Caco-2 (cell line): ENCODE measurements at regions not wholly inside any gene's neighbourhood (a gene's known extent, or its start where the extent isn't known, plus 50 kb on each side); places are given as distances from the start of the nearest gene placed in this dataset.

Experiments
- BruUV-seq: library from RNA; stranded (reverse); fragments of 400-500 nt; replicated peaks from 2 replicates; lab custom pipeline; 2021; lab: Mats Ljungman, UMichigan
- CTCF ChIA-PET: fragments of 300-600 bp; sonication (Branson Sonifier 250); formaldehyde crosslinking; loops from one replicate; lab custom pipeline; 2022; ENCODE audit warnings: antibody characterized with exemption; lab: Charles Lee
- POLR2A ChIA-PET: fragments of 300-600 bp; sonication (Branson Sonifier 250); formaldehyde crosslinking; loops from one replicate; lab custom pipeline; 2022; ENCODE audit warnings: antibody characterized with exemption; lab: Charles Lee
- DNase-seq, 2 experiments: peaks; one replicate each; pipeline versions ENCODE4 v3.0.0 to v3.0.0-alpha.2; 2020 to 2022
- H3K27me3 ChIP-seq: replicated peaks from 2 replicates; pipeline ENCODE4 v1.6.0; 2011; ENCODE audit warnings: low read length; ENCODE audit not compliant: control insufficient read depth, insufficient read depth
- H3K36me3 ChIP-seq: 2 replicates; pipeline ENCODE4 v1.5.1; 2011; ENCODE audit warnings: low read length; ENCODE audit not compliant: control insufficient read depth, insufficient read depth
- H3K4me1 ChIP-seq: fragments of 250-450 bp; sonication (Bioruptor Pico); 2 replicates; pipeline ENCODE4 v1.5.1; 2020; ENCODE audit warnings: mild to moderate bottlenecking
- H3K4me3 ChIP-seq: 2 replicates; pipeline ENCODE4 v1.5.1; 2011; ENCODE audit warnings: low read depth, mild to moderate bottlenecking, control low read depth, low read length
- H3K9me3 ChIP-seq: fragments of 250-450 bp; sonication (Bioruptor Pico); 2 replicates; pipeline ENCODE4 v1.5.1; 2020; ENCODE audit warnings: mild to moderate bottlenecking, moderate library complexity
- H3K27ac Mint-ChIP-seq: one replicate; pipeline ENCODE4 v1.8.0; 2022; ENCODE audit warnings: mixed read lengths; ENCODE audit not compliant: unreplicated experiment
- H3K27me3 Mint-ChIP-seq: one replicate; pipeline ENCODE4 v1.8.0; 2022; ENCODE audit warnings: mixed read lengths; ENCODE audit not compliant: insufficient read depth, unreplicated experiment
- H3K36me3 Mint-ChIP-seq: one replicate; pipeline ENCODE4 v1.8.0; 2022; ENCODE audit warnings: mild to moderate bottlenecking, mixed read lengths; ENCODE audit not compliant: insufficient read depth, unreplicated experiment
- H3K4me1 Mint-ChIP-seq: one replicate; pipeline ENCODE4 v1.8.0; 2022; ENCODE audit warnings: low read depth, mixed read lengths; ENCODE audit not compliant: unreplicated experiment
- H3K4me3 Mint-ChIP-seq: one replicate; pipeline ENCODE4 v1.8.0; 2022; ENCODE audit warnings: mild to moderate bottlenecking, moderate library complexity, mixed read lengths; ENCODE audit not compliant: unreplicated experiment
- H3K9me3 Mint-ChIP-seq: one replicate; pipeline ENCODE4 v1.8.0; 2022; ENCODE audit warnings: mixed read lengths; ENCODE audit not compliant: unreplicated experiment
- intact Hi-C: fragments of 100-400 bp; cut with micrococcal nuclease; formaldehyde crosslinking; loops from one replicate; pipeline ENCODE4 v1.10.0; 2022; ENCODE audit not compliant: unreplicated experiment
- TF ChIP-seq, protein P1 (sequence below), 2 experiments: fragments of 200-600 bp in 1 of 2; IDR thresholded peaks; 1 replicate in 1 of 2; 2 replicates in 1 of 2; pipeline versions ENCODE4 v1.5.1 to v1.8.0; 2011 to 2022; ENCODE audit warnings: antibody characterized with exemption in 1 of 2, control low read depth in 1 of 2, inconsistent platforms in 1 of 2, low read depth in 1 of 2, low read length in 1 of 2, mild to moderate bottlenecking in 1 of 2, moderate library complexity in 1 of 2; ENCODE audit not compliant: insufficient read depth in 1 of 2, severe bottlenecking in 1 of 2, unreplicated experiment in 1 of 2

DNA sequence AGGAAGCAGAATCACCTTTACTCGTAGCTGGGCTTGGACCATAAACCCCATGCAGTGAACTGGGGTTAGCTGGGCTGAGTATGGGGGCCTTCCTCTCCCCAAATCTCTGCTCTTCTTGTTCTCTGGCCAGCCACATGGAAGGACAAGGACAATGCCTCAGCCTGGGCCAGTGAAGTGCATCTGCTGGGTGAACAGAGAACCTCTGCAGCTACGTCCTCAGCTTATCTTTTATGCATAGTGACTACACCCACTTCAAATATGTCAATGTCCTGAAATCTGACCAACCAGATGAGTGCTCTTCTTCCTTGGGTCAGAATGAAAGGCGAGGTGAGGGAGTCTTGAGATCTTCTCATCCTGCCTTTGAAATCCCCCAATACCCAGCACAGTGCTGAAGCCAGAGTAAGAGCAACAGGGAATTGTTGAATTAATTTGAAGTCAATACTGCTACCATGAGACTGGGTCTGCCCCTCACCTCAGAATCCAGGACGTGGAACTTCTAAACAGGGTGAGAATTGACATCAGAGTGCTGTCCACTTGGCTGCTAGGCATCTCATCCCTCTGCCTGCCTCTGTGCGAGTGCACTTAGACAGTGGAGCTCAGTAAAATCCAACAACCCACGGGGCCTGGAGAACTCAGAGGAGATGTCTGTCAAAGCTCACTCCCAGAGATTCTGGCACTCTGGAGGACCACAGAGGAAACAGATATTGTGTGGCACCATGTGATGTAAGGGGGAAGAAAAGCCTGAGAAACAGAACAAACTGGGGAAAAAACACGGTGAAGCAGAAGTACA is 99.0 kb downstream of the IER5 start:
- Mint-ChIP-seq H3K27ac (no peak overlapping the region), H3K4me1 (peaks cover 6% of the 10 kb centered on the region), H3K9me3 (no peaks in the 10 kb centered on the region), H3K4me3 (no peak overlapping the region), H3K36me3 (no peaks in the 10 kb centered on the region), H3K27me3 (peaks cover 25% of the 10 kb centered on the region)
- Histone ChIP-seq H3K27me3 (no peaks in the 10 kb centered on the region; the same call in 1 of the 2 replicates), H3K36me3 (no peaks in the 10 kb centered on the region), H3K4me1 (no peaks in the 10 kb centered on the region), H3K4me3 (no peak overlapping the region), H3K9me3 (no peaks in the 10 kb centered on the region)
- CTCF ChIA-PET = interaction anchor here (1.1 kb wide), 1 partner anchor 237 kb away, joined by 7 read pairs; no protein-coding TSS in a partner anchor
- BruUV-seq = no TSS peak
- no peak for DNase-seq
- intact Hi-C loops = no loop called here
- TF ChIP-seq, protein P1, sequence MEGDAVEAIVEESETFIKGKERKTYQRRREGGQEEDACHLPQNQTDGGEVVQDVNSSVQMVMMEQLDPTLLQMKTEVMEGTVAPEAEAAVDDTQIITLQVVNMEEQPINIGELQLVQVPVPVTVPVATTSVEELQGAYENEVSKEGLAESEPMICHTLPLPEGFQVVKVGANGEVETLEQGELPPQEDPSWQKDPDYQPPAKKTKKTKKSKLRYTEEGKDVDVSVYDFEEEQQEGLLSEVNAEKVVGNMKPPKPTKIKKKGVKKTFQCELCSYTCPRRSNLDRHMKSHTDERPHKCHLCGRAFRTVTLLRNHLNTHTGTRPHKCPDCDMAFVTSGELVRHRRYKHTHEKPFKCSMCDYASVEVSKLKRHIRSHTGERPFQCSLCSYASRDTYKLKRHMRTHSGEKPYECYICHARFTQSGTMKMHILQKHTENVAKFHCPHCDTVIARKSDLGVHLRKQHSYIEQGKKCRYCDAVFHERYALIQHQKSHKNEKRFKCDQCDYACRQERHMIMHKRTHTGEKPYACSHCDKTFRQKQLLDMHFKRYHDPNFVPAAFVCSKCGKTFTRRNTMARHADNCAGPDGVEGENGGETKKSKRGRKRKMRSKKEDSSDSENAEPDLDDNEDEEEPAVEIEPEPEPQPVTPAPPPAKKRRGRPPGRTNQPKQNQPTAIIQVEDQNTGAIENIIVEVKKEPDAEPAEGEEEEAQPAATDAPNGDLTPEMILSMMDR (IDR thresholded peaks at IDR 0.05; ENCODE audit: insufficient read depth in 1 of 2, low read depth in 1 of 2, low read length in 1 of 2, severe bottlenecking in 1 of 2, unreplicated experiment in 1 of 2) = no peak
- POLR2A ChIA-PET = no interaction called here

DNA sequence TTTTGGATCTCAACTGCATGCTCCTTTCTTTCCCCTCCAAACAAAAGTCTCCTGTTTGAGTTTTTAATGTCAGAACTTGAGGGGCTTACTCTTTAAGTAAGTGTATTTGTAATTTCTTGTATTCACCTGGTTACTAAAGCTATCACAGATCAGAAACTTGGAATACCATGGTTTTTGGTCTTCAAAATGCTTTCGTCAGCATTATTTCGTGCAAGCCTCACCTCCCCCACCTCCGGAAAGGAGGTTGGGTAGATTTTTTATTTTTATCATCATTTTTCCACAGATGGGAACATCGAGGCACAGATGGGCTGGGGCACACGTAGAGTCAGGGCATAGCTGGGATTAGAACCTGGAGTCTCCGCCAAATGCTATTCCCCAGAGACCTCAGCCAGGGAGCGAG is 100.7 kb downstream of the IER5 start:
- Mint-ChIP-seq H3K27ac (no peak overlapping the region), H3K4me3 (no peak overlapping the region), H3K4me1 (peaks cover 6% of the 10 kb centered on the region), H3K27me3 (peaks cover 31% of the 10 kb centered on the region), H3K9me3 (peaks cover 6% of the 10 kb centered on the region), H3K36me3 (no peaks in the 10 kb centered on the region)
- intact Hi-C loops = no loop called here
- Histone ChIP-seq H3K4me3 (no peak overlapping the region), H3K36me3 (no peaks in the 10 kb centered on the region), H3K27me3 (no peaks in the 10 kb centered on the region; the same call in 1 of the 2 replicates), H3K9me3 (no peaks in the 10 kb centered on the region), H3K4me1 (no peaks in the 10 kb centered on the region)
- ChIA-PET CTCF (interaction anchor here (1.0 to 2.7 kb wide), 2 partner anchors 236 to 242 kb away, joined by 7 to 43 read pairs; no protein-coding TSS in a partner anchor), POLR2A (no interaction called here)
- BruUV-seq = no TSS peak
- TF ChIP-seq, protein P1 (IDR thresholded peaks at IDR 0.05; ENCODE audit: insufficient read depth in 1 of 2, low read depth in 1 of 2, low read length in 1 of 2, severe bottlenecking in 1 of 2, unreplicated experiment in 1 of 2) = no peak
- DNase-seq = no peak

DNA sequence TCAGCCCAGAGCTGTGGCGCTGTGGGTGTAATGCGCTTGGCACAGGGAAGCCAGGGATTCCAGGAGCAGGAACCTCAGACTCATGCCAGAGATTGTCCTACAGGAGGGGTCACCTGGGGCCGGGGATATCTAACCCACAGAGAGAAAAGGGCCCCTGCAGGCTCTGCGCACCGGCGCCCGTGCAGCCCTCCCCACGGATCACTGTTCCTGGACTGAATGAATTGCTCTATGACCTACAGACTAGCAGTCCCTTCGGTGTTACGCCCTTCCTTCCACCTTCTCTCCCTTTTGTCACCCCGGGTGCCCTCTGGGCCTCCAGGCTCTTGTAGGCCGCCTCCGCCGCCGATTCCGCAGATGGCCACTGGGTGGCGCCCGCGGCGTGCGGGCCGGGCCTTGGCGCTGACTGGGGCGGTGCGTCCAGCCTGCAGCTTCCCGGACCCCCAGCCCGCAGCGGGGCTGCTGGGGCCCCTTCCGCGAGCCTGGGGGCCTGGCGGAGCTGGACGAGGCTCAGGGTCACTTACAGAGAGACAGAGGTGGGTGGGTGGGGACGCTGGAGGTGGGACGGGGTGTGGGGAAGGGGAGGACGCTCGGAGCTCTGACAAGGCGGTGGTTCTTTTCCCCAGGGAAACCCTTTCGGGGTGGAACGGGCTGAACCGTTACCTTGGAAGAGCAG is 101.3 kb downstream of the IER5 start:
- POLR2A ChIA-PET = interaction anchor here (0.7 kb wide), 1 partner anchor 235 kb away, joined by 11 read pairs; no protein-coding TSS in a partner anchor
- H3K4me1 Mint-ChIP-seq = peaks cover 6% of the 10 kb centered on the region
- no peak overlapping the region for H3K27ac Mint-ChIP-seq

More for the DNA sequence above, 101.3 kb downstream of the IER5 start:
- TF ChIP-seq, protein P1 (IDR thresholded peaks at IDR 0.05; ENCODE audit: insufficient read depth in 1 of 2, low read depth in 1 of 2, low read length in 1 of 2, severe bottlenecking in 1 of 2, unreplicated experiment in 1 of 2) = peak; percentile 94 to 96
- Mint-ChIP-seq H3K9me3 (peaks cover 8% of the 10 kb centered on the region), H3K27me3 (peaks cover 28% of the 10 kb centered on the region), H3K4me3 (peak overlapping the region; percentile 50), H3K36me3 (no peaks in the 10 kb centered on the region)
- intact Hi-C loops = loop anchor here (1.0 to 10.0 kb wide), 2 partner anchors 165 to 235 kb away; no protein-coding TSS in a partner anchor
- peak; percentile 62 to 89 for DNase-seq
- H3K9me3 ChIP-seq = no peaks in the 10 kb centered on the region
- no peaks in the 10 kb centered on the region for H3K36me3 ChIP-seq
- no TSS peak for BruUV-seq
- no peaks in the 10 kb centered on the region for H3K4me1 ChIP-seq
- no peaks in the 10 kb centered on the region; the same call in 1 of the 2 replicates for H3K27me3 ChIP-seq
- CTCF ChIA-PET = interaction anchor here (0.6 to 2.7 kb wide), 11 partner anchors 11 to 1178 kb away, joined by 3 to 43 read pairs (median 4); partner anchors contain the start of gene CACNA1E
- H3K4me3 ChIP-seq = peak overlapping the region; percentile 23
